ENCODE measurements at regions not wholly inside any gene's neighbourhood (a gene's known extent, or its start where the extent isn't known, plus 50 kb on each side); places are given as distances from the start of the nearest gene placed in this dataset.

DNA sequence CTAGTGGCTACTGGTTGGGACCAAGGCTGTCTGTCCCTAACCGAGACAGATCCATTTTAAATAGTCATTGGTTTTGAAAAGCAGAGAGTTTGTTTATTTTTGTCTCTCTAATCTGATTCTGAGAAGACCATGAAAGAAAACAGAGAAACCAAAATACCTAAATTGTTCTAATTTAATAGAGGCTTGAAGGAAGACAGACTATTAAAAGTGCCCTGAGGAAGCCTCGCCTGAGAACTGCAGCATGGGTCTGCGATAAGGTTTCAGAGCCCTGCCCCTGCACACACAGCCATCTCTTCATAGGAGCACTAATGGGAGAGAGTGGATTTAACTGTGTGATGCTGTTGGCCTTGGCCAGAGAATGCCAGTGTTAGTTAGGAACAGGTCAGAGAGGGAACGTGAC is 175.5 kb upstream of the SV2C start:
- in situ Hi-C loops (cut with HindIII; ENCODE audit: low sequenced_read_pairs), result no loop called here
- no peak overlapping the region for H3K4me3 ChIP-seq (ENCODE audit: low read depth, low read length)
- TF ChIP-seq, protein P1, sequence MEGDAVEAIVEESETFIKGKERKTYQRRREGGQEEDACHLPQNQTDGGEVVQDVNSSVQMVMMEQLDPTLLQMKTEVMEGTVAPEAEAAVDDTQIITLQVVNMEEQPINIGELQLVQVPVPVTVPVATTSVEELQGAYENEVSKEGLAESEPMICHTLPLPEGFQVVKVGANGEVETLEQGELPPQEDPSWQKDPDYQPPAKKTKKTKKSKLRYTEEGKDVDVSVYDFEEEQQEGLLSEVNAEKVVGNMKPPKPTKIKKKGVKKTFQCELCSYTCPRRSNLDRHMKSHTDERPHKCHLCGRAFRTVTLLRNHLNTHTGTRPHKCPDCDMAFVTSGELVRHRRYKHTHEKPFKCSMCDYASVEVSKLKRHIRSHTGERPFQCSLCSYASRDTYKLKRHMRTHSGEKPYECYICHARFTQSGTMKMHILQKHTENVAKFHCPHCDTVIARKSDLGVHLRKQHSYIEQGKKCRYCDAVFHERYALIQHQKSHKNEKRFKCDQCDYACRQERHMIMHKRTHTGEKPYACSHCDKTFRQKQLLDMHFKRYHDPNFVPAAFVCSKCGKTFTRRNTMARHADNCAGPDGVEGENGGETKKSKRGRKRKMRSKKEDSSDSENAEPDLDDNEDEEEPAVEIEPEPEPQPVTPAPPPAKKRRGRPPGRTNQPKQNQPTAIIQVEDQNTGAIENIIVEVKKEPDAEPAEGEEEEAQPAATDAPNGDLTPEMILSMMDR (IDR thresholded peaks at IDR 0.05; ENCODE audit: low read depth, low read length), result no peak
- DNase-seq (ENCODE audit: low read depth, low spot score), result no peak

GRCh38 chr5:75894482-75894881 is 177.2 kb upstream of the POC5 start:
- no peak overlapping the region for H3K4me3 ChIP-seq (ENCODE audit: low read depth, low read length)
- TF ChIP-seq, protein P1 (IDR thresholded peaks at IDR 0.05; ENCODE audit: low read depth, low read length), result no peak
- DNase-seq (ENCODE audit: low read depth, low spot score), result no peak
- in situ Hi-C loops (cut with HindIII; ENCODE audit: low sequenced_read_pairs), result no loop called here

DNA sequence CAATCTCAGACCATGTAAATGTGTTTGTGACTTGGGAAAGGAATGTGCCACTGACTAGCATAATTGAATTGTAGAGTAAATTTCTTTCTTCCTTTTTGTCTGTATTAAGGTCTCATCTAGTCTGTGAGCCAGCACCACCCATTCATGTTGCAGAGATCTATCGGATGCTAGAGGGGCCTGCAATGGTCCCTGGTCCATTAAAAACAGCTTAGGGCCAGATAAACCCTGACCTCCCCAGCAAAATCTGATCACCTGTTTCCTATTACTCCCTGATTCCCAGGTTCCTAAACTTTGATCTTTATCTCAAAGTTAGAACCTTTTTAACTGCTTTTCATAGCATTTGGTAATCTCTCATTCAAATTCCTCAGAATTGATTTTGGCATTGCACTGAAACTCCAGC is 174.5 kb upstream of the POC5 start:
- in situ Hi-C loops (cut with HindIII; ENCODE audit: low sequenced_read_pairs), result no loop called here
- TF ChIP-seq, protein P1 (IDR thresholded peaks at IDR 0.05; ENCODE audit: low read depth, low read length), result no peak
- DNase-seq (ENCODE audit: low read depth, low spot score), result no peak
- no peak overlapping the region for H3K4me3 ChIP-seq (ENCODE audit: low read depth, low read length)

DNA sequence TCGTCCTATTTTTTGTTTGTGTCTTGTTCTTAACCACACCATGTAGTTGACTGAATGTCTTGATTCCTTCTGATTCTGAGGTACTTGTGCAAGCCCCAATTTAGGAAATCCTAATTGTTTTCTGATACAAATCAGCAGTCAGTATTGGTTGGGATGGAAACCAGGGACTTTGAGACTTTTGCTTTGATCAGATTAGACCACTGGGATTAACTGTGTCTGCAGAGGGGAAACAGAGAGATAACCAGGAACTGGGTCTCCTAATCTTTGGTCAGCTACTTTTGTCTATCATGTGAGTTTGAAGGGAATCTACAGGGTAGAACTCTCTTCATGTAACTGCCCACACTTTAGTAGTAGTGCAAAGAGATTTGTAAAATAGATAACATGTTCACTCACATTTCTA is 173.8 kb upstream of the POC5 start:
- in situ Hi-C loops (cut with HindIII; ENCODE audit: low sequenced_read_pairs), result no loop called here
- TF ChIP-seq, protein P1 (IDR thresholded peaks at IDR 0.05; ENCODE audit: low read depth, low read length), result no peak
- H3K4me3 ChIP-seq (ENCODE audit: low read depth, low read length), result no peak overlapping the region
- no peak for DNase-seq (ENCODE audit: low read depth, low spot score)

DNA sequence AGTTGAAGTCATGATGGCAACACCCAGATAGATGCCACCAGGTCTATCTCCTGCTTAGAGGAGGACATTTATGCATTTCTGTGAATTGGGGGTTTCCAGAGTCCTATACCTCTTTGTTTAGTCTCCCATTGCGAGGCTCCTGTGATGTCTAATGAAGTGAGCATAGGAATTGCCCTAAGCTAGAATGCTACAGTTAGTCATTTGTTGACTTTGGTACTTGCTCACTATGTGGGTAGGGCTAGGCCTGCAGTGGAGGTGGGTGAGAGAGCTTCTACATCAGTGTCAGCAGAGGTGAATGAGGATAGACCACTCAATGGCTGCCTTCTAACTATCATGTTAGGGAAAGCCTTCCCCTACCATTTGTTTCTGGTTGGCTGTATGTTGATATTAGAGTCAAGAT is 173.3 kb upstream of the POC5 start:
- TF ChIP-seq, protein P1 (IDR thresholded peaks at IDR 0.05; ENCODE audit: low read depth, low read length), result no peak
- DNase-seq (ENCODE audit: low read depth, low spot score), result no peak
- in situ Hi-C loops (cut with HindIII; ENCODE audit: low sequenced_read_pairs), result no loop called here
- no peak overlapping the region for H3K4me3 ChIP-seq (ENCODE audit: low read depth, low read length)

DNA sequence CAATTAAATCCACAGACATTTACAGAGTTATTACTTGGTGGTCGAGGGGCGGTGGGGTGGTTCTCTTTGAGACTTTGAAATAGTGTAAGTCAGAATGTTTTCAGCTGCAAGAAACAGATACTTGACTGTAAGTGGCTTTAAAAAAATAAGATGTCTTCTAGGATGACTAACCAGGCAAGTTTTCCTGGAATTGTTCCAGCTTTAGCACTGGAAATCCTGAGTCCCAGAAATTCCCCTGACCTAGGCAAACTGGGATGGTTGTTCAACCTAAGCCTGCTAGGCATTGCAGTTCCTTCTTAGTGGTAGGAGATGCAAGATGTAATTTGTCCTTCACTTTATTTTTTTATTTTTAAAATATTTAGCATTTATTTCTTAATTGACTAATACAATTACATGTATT is 169.5 kb upstream of the POC5 start:
- in situ Hi-C loops (cut with HindIII; ENCODE audit: low sequenced_read_pairs), result no loop called here
- H3K4me3 ChIP-seq (ENCODE audit: low read depth, low read length), result no peak overlapping the region
- TF ChIP-seq, protein P1 (IDR thresholded peaks at IDR 0.05; ENCODE audit: low read depth, low read length), result no peak
- peak; percentile 1 for DNase-seq (ENCODE audit: low read depth, low spot score)

All from astrocyte of the spinal cord (primary cell).